HG03066 (cell line): ENCODE measurements at regions not wholly inside any gene's neighbourhood (a gene's known extent, or its start where the extent isn't known, plus 50 kb on each side); places are given as distances from the start of the nearest gene placed in this dataset.
"Not testable (repeated sequence)": the region's sequence is repeated elsewhere in the genome, so short reads cannot be mapped to it uniquely, and the experiment has no call there.

Experiments used
- ATAC-seq: cut with Tn5 transposase; IDR thresholded peaks from one replicate; pipeline ENCODE4 v1.9.1; 2021; ENCODE audit warnings: low read depth; ENCODE audit not compliant: unreplicated experiment

GRCh38 chr16:63697736-63698135 is 1424.1 kb downstream of the CDH11 start:
- ATAC-seq: no peak

- no peak for ATAC-seq
Observed at GRCh38 chr16:63695347-63695746, 1426.5 kb downstream of the CDH11 start.

- no peak for ATAC-seq
Observed at GRCh38 chr16:63690961-63691360, 1430.9 kb downstream of the CDH11 start.

DNA sequence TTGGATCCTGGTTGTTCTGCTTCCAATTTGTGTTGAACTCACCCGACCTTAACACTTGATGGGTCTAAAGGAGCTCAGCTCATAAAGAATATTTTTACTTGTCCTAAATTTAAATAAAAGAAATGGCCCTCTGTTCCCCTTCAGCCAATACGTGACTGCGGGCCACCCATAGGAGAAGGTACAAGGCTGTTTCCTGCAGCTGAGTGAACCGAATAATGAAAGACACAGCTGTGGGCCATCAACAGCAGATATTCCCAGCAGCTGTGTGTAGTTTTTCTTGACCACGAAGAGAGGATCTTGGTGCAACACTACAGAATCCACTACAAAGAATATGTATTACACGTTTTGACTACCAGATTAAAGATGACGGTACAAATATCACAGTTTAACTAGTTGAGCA is 1431.6 kb downstream of the CDH11 start:
- ATAC-seq: no peak

DNA sequence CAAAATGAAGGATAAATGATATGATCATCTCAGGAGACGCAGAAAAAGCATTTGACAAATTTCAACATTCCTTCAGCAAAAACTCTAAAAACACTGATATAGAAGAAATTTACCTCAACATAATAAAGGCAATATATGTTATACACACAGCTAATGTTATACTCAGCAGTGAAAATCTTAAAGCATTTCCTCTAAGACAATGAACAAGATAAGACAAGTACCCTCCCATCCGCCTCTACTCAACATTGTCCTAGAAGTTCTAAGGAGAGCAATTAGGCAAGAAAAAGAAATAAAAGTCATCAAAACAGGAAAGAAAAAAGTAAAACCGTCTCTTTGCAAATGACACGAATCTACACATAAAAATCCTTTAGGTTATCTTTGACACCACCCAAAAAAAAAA is 1432.8 kb downstream of the CDH11 start:
- ATAC-seq: no peak

- ATAC-seq: no peak
Observed at GRCh38 chr16:63684149-63685101, 1437.4 kb downstream of the CDH11 start.

DNA sequence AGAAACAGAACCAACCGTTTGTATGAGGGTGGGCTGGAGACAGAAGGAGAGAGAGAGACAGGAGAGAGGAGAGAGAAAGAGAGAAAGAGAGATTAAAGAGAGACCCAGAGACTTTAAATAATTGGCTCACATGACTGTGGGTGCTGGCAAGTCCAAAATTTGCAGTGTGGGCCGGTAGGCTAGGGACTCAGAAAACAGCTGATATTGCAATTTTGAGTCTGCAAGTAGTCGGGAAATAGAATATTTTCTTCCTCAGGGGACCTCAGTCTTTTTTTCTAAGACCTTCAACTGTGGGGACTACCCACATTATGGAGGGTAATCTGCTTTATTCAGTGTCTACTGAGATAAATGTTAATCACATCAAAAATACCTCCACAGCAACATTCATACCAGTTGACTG is 1439.0 kb downstream of the CDH11 start:
- no peak for ATAC-seq

DNA sequence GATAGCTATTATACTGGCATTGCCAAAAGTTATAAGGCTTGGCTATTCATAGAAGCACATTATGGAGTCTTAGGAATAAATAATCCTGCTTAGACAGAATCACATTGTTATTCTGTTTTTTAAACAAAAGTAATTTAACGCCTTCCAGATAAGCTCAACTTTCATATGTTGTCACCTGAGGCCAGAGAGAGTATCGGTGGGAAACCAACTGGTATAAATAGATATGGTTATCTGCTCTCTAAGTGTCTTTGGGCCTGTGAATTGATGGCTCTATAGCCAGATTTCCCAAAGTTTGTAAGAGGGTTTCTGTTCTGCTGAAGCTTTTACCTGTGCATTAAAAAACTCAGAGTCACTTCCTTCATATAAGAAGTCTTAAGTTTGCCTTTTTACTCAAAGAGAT is 1449.4 kb downstream of the CDH11 start:
- no peak for ATAC-seq

- ATAC-seq: no peak
Observed at GRCh38 chr16:63663155-63663554, 1458.7 kb downstream of the CDH11 start.

DNA sequence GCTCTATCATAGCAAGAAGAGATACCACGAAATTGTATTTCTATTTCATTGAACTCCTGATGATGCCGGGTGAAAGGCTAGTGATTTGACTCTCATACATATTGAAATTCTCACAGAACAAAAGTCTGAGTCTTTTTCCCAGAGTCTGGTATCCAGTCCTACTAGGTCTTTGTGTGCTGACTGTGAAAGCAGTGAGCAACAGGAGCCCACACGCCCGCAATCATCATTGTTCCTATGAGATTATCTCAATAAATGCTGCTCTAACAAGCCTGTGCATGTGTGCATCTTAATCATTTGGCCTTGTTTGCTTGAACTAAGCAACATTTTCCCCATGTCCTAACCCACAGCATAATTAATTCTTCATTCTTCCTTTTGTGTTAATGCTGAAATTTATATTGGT is 1466.0 kb downstream of the CDH11 start:
- no peak for ATAC-seq

- ATAC-seq: no peak
Observed at GRCh38 chr16:63653044-63653839, 1468.6 kb downstream of the CDH11 start.

- no peak for ATAC-seq
Observed at GRCh38 chr16:63652091-63652490, 1469.8 kb downstream of the CDH11 start.

DNA sequence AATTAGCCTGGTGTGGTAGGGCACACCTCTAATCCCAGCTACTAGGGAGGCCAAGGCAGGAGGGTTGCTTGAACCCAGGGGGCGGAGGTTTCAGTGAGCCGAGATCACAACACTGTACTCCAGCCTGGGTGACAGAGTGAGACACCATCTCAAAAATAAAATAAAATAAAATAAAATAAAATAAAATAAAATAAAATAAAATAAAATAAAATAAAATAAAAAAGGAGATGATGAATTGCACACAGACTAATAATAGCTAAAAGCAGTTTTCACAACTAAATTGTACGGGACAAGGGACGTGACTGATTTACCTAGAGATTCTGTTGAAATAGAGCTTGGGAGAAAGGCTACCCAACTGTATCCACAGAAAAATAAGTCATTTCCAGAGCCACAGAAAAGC is 1471.3 kb downstream of the CDH11 start:
- no peak for ATAC-seq

GRCh38 chr16:63633706-63634445 is 1488.0 kb downstream of the CDH11 start:
- ATAC-seq: not testable (repeated sequence)

GRCh38 chr16:63629272-63629671 is 1492.6 kb downstream of the CDH11 start:
- no peak for ATAC-seq

- ATAC-seq: no peak
Observed at GRCh38 chr16:63628812-63629211, 1493.1 kb downstream of the CDH11 start.

DNA sequence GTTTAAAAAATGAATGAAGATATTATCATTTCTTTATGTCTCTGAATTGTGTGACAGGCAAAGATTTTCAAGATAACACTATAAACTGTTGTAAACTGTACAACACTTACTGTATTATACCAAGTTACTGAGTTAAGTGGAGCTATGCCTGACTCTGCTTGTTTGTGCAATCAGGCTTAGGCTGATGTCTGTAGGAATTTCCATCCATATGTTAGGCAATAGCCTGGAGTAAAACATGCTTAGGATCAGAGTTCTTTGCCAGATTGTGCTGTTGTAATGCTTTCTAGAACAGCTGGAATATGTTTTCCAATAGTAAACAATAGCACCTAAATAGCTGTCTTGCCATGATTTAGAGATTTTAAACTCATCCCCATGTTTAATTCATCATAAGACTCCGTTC is 1496.7 kb downstream of the CDH11 start:
- no peak for ATAC-seq

- ATAC-seq: no peak
Observed at GRCh38 chr16:63623551-63624039, 1498.3 kb downstream of the CDH11 start.

- no peak for ATAC-seq
Observed at GRCh38 chr16:63618896-63619485, 1502.9 kb downstream of the CDH11 start.

DNA sequence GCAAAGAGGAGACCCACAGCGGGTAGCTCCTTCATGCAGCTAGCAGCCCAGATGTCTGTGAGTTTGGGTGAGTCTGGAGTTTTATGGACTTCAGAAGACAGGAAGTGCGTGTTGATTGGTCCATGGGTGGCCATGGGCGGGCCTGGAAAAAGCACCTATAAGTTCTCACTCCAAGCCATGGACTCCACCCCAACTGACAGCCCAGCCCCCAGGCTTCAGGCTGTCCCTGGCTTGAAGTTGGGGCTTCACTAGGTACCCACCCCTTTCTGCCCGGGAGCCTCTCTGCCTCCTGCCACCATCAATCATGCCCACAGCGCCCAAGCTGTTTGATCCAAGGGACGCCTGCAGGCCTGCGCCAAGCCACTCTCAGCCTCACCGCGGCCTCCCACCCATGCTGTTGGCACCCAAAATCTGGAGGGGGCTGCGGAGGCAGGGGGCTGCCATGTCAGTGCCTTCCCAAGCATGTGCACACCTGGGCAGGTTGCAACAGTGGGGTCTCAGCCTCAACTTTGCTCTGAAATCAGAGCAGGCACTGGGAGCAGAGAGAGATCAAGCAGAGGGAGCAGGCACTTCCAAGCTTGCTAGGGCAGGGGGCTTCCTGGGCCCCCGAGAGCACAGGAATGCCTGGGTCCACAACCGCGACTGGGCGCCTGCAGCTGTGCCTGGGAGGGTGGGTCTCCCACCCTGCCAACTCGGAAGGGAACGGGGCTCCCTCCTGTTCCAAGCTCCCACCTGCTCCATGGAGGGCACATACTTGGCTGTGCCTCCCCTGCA is 1503.7 kb downstream of the CDH11 start:
- ATAC-seq: no peak
